Kidney glomerular epithelial cell (primary cell): ENCODE measurements at regions not wholly inside any gene's neighbourhood (a gene's known extent, or its start where the extent isn't known, plus 50 kb on each side); places are given as distances from the start of the nearest gene placed in this dataset.

ENCODE experiments used
- DNase-seq: peaks from one replicate; lab custom pipeline; 2025; lab: John Stamatoyannopoulos, UW

DNA sequence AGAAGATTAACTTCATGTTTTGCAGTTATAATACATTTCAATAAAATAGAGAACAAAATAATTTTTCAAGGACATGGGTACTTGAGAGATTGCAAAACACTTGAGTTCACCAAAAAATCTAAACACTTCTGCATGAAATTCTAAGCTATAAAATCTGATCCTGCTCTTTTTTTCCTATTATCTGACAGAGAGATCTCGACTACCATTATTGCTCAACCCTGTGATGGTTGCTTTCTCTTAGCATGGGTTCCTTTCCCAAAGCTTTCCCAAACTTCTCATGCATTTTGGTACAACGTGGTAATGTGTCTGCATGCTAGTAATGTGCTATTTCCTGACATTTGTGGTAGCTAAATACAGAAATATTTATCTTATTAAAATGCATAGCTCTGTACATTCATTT lies 1243.1 kb upstream of the ADGRB3 start:
- no peak for DNase-seq

DNA sequence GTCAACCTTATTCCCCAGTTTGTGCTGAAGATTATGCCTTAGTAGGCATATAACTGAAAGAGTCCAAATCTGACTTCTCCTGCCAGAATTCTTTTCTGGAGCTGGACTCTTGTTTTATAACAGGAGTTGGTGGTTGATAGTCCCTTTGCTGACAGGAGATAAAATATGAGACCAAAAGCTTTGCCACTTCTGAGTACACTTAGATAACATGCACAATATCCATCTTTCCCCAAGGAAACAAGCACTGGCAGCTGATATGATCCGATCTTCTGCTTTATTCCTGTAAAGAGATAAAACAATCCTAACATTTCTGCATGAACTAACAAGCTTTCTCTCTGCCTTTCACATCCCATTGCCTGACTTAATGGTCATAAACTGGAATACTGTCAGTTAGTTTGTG lies 1265.4 kb upstream of the ADGRB3 start:
- no peak for DNase-seq

DNA sequence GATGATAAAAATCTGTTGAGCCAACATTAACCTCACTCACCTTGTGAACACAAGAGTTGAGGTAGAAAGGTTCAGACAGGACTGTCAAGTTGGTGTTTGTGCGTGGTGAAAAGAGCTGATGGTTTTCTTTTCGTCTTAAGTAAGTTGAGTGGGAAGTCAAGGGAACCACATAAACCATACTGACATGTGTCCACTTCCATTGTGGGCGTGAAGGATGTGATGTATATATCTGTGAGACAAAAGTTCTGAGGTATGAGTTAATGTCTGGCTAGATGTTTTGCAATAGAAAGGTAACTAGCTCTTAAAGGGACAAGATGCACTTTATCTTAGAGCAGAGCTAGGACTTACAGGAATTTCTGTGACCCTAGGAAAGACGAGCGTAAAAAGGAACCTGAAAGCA lies 1272.1 kb upstream of the ADGRB3 start:
- DNase-seq, result no peak

GRCh38 chr6:67361264-67361663 lies 1273.8 kb upstream of the ADGRB3 start:
- no peak for DNase-seq

GRCh38 chr6:67358241-67358640 lies 1276.8 kb upstream of the ADGRB3 start:
- no peak for DNase-seq

DNA sequence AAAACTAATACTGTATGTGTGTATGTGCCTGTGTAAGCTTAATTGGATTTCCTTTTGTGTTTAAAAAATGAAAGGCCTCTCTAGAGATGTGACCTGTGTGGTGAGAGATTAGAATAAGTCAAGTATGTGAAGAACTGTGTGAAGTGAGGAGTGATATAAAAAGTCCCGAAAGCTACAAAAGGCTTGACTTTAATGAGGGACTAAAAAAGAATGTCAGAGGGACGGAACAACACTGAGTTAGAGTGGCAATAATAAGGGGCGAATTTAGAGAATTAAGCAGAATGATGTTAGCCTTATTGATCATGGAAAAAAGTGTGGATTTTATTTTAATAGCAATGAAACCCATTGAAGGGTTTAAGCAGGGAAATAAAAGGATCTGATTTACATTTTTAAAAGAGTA lies 1281.2 kb upstream of the ADGRB3 start:
- no peak for DNase-seq

GRCh38 chr6:67352717-67353116 lies 1282.4 kb upstream of the ADGRB3 start:
- no peak for DNase-seq

- DNase-seq, result no peak
These were observed 1284.4 kb upstream of the ADGRB3 start for GRCh38 chr6:67350729-67351128.

DNA sequence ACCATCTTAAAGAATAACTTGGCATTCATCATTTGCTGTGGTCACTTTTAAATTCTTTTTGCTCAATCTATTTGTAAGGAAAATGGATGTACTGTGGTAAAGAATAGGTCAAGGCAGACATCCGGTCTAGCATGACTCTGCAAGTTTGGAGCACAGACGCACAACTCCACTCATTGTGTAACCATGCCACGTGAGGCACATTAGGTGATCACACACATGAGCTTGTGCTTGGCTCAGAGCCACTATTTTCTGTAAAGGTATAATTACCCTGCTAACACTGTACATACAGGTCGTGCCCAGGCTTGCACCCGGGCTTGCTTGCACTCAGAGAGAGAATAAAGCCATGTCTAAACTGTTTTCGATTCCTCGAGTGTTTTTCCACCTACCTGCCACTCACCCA lies 1289.1 kb upstream of the ADGRB3 start:
- no peak for DNase-seq

DNA sequence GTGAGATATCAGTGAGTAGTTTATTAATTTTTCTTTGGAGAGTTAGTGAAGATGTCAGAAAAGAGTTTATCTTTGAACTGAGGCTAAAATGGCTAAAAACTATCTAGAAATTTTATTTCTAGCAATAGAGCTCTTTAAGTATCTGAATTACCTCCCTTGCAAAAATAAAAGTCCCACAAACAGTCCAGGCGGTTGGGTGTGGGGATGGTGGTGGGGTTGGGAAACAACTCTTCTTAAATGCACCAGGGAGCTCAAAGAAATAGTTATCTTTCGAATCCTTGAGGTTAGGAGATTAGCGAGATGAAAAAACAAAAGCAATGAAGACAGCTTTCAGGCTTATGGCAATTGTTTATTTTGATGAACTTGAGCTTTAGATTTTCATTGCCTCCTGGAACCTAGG lies 1299.1 kb upstream of the ADGRB3 start:
- no peak for DNase-seq

DNA sequence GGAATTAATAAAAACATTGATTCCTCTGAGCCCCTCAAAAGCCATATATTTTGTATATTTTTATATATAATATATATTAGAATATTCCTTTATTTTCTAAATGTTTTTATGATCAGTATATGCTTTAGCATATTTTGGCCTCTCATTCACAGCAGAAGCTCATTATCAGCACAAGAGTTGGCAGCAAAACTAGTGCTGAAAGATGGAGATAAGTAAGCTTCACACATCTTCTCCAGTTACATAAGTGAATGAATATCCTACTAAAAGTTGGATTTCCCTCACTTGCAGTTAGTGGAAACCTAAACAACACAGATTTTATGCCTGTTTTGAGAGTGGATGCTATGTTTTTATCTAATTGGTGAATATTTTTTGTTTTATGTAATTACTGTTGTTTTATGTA lies 1303.8 kb upstream of the ADGRB3 start:
- DNase-seq, result no peak

- DNase-seq, result no peak
These were observed 1306.8 kb upstream of the ADGRB3 start for GRCh38 chr6:67328269-67328668.

DNA sequence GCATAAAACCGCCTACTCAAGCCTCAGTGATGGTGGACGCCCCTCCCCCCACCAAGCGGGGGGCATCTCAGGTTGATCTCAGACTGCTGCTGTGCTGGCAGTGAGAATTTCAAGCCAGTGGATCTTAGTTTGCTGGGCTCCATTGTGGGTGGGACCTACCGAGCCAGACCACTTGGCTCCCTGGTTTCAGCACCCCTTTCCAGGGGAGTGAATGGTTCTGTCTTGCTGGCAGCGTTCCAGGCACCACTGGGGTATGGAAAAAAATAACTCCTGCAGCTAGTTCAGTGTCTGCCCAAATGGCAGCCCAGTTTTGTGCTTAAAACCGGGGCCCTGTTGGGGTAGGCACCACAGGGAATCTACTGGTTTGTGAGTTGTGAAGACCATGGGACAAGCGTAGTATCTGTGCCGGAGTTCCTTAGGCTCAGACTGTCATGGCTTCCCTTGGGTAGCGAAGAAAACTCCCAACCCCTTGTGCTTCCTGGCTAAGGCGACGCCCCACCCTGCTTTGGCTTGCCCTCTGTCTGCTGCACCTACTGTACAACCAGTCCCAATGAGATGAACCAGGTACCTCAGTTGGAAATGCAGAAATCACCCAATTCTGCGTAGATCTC lies 1334.5 kb upstream of the ADGRB3 start:
- DNase-seq, result no peak

DNA sequence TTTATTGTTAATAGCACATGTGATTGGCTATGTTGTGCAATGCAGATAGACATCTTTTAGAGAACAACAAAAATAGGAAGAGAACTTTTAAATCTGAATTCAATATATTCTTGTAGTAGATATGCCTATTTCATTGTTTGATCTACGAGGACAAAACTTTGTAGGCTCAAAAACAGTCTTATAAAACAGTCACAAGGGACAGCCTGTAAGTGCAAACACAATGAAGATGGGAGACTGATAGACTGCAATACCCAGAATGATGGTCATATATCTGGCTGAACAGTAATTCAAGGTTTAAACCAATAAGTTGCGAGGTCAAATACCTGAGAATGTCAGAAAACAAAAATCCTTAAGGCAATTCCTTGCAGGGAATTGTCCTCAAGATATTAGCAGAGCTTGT lies 1342.9 kb upstream of the ADGRB3 start:
- DNase-seq, result no peak

DNA sequence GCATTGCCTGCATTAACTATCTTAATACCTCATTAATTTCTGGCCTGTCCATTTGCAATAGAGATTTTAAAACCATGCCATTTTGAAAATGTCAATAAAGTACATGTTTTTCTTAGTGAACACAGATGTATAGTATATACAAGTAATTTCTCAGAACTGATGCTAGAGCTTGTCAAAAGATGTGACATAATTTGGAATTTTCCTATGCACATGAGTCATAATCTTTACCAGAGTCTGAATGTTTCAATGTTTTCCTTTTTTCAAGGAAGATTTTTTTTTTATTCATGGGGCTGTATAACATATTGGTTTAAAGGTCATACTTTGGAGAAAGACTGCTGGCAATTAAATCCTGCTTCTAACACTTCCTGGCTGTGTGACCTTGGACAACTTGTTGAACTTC lies 1347.5 kb upstream of the ADGRB3 start:
- no peak for DNase-seq

- no peak for DNase-seq
These were observed 1349.1 kb upstream of the ADGRB3 start for GRCh38 chr6:67285770-67286495.

DNA sequence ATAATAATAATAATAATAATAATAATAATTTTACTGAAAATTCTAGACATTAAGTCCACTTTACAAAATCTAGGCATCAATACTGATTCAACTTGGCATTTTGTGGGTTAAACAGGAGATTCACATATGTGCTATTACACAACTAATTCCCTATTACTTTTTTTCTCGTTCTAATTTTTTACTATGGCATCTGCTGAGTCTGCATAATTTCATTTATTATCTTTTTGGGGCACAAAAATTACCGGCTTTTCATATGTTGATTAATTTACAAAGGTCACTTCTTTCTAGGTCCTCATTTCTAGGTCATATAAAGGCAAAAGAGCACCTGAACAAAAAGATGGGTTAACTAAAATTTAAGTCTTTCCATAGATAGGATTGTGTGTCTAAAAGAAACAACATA lies 1357.8 kb upstream of the ADGRB3 start:
- DNase-seq, result no peak

- DNase-seq, result no peak
These were observed 1368.8 kb upstream of the ADGRB3 start for GRCh38 chr6:67265996-67266921.

- DNase-seq, result no peak
These were observed 1382.4 kb upstream of the ADGRB3 start for GRCh38 chr6:67252663-67253062.

DNA sequence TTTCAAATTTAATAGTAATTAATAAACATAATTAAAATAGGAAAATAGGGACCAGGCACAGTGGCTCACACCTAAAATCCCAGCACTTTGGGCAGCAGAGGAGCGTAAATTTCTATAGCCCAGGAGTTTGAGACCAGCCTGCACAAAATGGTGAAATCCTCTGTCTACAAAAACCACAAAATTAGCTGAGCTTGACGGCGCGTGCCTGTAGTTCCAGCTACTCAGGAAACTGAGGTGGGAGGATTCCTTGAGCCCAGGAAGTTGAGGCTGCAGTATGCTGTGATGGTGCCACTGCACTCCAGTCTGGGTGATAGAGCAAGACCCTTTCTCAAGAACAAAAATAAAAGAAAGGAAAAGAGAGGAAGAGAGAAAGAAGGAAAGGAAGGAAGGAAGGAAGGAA lies 1387.0 kb upstream of the ADGRB3 start:
- no peak for DNase-seq

DNA sequence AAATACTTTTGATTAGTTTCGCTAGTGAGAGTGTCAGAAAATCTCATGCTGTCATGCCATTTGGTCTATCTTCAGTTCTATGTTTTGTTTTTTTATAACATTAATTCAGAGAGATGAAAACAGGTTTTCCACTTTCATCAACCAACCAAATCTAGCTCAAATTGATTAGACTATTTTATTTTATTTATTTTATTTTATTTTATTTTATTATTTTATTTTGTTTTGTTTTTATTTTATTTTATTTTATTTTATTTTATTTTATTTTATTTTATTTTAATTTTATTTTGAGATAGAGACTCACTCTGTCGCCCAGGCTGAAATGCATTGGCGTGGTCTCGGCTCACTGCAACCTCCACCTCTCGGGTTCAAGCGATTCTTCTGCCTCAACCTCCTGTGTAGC lies 1391.0 kb upstream of the ADGRB3 start:
- DNase-seq, result no peak

- DNase-seq, result no peak
These were observed 1397.8 kb upstream of the ADGRB3 start for GRCh38 chr6:67237277-67237676.

DNA sequence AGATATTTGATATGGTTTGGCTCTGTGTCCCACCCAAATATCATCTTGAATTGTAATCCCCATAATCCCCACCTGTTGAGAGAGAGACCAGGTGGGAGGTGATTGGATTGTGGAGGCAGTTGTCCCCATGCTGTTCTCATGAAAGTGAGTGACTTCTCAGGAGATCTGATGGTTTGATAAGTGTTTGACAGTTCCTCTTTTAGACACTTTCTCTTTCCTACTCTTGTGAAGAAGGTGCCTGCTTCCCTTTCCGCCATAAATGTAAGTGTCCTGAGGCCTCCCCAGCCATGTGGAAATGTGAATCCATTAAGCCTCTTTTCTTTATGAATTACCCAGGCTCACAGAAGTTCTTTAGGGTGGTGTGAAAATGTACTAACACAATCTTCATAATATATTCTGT lies 1404.0 kb upstream of the ADGRB3 start:
- no peak for DNase-seq
